ENCODE measurements at regions not wholly inside any gene's neighbourhood (a gene's known extent, or its start where the extent isn't known, plus 50 kb on each side); places are given as distances from the start of the nearest gene placed in this dataset.

DNA sequence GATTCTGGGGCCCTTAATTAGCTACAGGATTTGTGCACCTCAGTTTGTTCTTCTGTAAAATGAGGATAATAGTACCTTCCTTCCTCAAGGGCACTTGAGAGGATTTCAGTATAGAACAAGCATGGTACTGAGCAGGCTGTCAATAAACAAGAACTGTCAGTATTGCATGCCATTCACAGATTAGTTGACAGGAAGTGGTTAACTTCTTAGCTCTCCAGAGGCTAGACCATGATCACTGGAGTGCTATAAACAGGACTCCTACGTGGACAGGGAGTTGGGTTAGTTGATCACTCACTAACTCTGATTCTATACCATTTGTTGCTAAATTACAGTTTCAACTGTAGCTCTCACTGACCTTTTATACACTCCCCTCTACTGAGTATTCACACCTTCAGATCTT, 126.2 kb upstream of the DAB1 start:
- H3K4me3 ChIP-seq (ENCODE audit: control extremely low read depth in 1 of 5, extremely low read depth in 1 of 5, insufficient read depth in 1 of 5, low read depth in 2 of 5, low read length in 4 of 5), result no peak overlapping the region
- TF ChIP-seq, protein P1, sequence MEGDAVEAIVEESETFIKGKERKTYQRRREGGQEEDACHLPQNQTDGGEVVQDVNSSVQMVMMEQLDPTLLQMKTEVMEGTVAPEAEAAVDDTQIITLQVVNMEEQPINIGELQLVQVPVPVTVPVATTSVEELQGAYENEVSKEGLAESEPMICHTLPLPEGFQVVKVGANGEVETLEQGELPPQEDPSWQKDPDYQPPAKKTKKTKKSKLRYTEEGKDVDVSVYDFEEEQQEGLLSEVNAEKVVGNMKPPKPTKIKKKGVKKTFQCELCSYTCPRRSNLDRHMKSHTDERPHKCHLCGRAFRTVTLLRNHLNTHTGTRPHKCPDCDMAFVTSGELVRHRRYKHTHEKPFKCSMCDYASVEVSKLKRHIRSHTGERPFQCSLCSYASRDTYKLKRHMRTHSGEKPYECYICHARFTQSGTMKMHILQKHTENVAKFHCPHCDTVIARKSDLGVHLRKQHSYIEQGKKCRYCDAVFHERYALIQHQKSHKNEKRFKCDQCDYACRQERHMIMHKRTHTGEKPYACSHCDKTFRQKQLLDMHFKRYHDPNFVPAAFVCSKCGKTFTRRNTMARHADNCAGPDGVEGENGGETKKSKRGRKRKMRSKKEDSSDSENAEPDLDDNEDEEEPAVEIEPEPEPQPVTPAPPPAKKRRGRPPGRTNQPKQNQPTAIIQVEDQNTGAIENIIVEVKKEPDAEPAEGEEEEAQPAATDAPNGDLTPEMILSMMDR (IDR thresholded peaks at IDR 0.05), result no peak
- no peak for TF ChIP-seq EZH2 (IDR thresholded peaks at IDR 0.05; ENCODE audit: borderline replicate concordance, insufficient read depth, low read depth, low read length, poor library complexity, severe bottlenecking)

DNA sequence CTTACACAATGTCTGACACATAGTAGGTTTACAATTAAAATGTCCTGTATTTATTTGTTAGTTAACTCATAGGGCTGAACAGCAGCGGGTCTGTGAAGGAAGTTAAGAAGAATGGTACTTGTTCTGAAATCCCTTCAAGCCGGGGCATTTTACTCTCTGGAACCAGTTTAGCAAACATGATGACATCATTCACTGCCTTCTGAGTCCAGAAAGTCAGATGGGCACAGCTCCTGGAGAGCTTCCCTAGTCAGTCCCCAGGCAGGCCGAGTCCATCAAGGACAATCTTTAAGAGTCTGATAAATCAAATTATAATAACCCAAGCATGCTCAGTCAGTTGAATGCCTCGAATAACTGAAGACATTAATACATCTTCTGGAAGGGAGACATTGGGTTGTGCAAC, 125.4 kb upstream of the DAB1 start:
- no peak overlapping the region for H3K4me3 ChIP-seq (ENCODE audit: control extremely low read depth in 1 of 5, extremely low read depth in 1 of 5, insufficient read depth in 1 of 5, low read depth in 2 of 5, low read length in 4 of 5)
- H3K27me3 ChIP-seq (replicated peaks in 1 of 4; ENCODE audit: control extremely low read depth in 1 of 4, control insufficient read depth in 3 of 4, insufficient read depth in 4 of 4, low read length in 3 of 4), result no peaks in the 10 kb centered on the region
- H3K4me2 ChIP-seq (replicated peaks; ENCODE audit: low read depth, low read length, poor library complexity, severe bottlenecking), result no peak overlapping the region
- TF ChIP-seq, protein P1 (IDR thresholded peaks at IDR 0.05), result no peak
- no peak for TF ChIP-seq EZH2 (IDR thresholded peaks at IDR 0.05; ENCODE audit: borderline replicate concordance, insufficient read depth, low read depth, low read length, poor library complexity, severe bottlenecking)
- H4K20me1 ChIP-seq (ENCODE audit: control insufficient read depth, insufficient read depth, low read length, poor library complexity, severe bottlenecking), result no peaks in the 10 kb centered on the region
- POLR2A ChIA-PET, result no interaction called here
- CTCF ChIA-PET, result no interaction called here
- no peaks in the 10 kb centered on the region for H3K9me3 ChIP-seq (ENCODE audit: control extremely low read depth in 1 of 3, control insufficient read depth in 2 of 3, insufficient read depth in 1 of 3, low read length in 2 of 3)
- no peaks in the 10 kb centered on the region for H3K79me2 ChIP-seq (ENCODE audit: control insufficient read depth, insufficient read depth, low read length)
- Mint-ChIP-seq H3K27ac (no peak overlapping the region), H3K27me3 (no peaks in the 10 kb centered on the region), H3K9me3 (ENCODE audit: insufficient read depth) (no peaks in the 10 kb centered on the region), H3K4me1 (no peaks in the 10 kb centered on the region), H3K4me3 (no peak overlapping the region)
- no peak overlapping the region for H3K27ac ChIP-seq (ENCODE audit: low read length in 2 of 2)
- no peak overlapping the region for H2AFZ ChIP-seq (ENCODE audit: insufficient read depth, low read depth, low read length, poor library complexity, severe bottlenecking)
- H3K9ac ChIP-seq (ENCODE audit: low read length), result no peak overlapping the region
- intact Hi-C loops (cut with micrococcal nuclease), result no loop called here
- WGBS (ENCODE audit: insufficient coverage), result no CpG with 5 or more reads among the region's 4 CpGs
- ATAC-seq (ENCODE audit: low read depth) (no peak), DNase-seq (no peak)
- H3K36me3 ChIP-seq (replicated peaks in 1 of 2; ENCODE audit: control extremely low read depth in 1 of 2, control insufficient read depth in 1 of 2, extremely low read depth in 1 of 2, insufficient read depth in 2 of 2, low read length in 1 of 2), result no peaks in the 10 kb centered on the region
- H3K4me1 ChIP-seq (ENCODE audit: control insufficient read depth in 2 of 2, insufficient read depth in 2 of 2, low read length in 2 of 2), result no peaks in the 10 kb centered on the region

More for the DNA sequence above, 126.2 kb upstream of the DAB1 start:
- Histone ChIP-seq H3K4me1 (ENCODE audit: control insufficient read depth in 2 of 2, insufficient read depth in 2 of 2, low read length in 2 of 2) (no peaks in the 10 kb centered on the region), H3K4me2 (replicated peaks; ENCODE audit: low read depth, low read length, poor library complexity, severe bottlenecking) (no peak overlapping the region), H2AFZ (ENCODE audit: insufficient read depth, low read depth, low read length, poor library complexity, severe bottlenecking) (no peak overlapping the region), H3K9ac (ENCODE audit: low read length) (no peak overlapping the region), H3K36me3 (replicated peaks in 1 of 2; ENCODE audit: control extremely low read depth in 1 of 2, control insufficient read depth in 1 of 2, extremely low read depth in 1 of 2, insufficient read depth in 2 of 2, low read length in 1 of 2) (no peaks in the 10 kb centered on the region), H4K20me1 (ENCODE audit: control insufficient read depth, insufficient read depth, low read length, poor library complexity, severe bottlenecking) (no peaks in the 10 kb centered on the region), H3K79me2 (ENCODE audit: control insufficient read depth, insufficient read depth, low read length) (no peaks in the 10 kb centered on the region), H3K9me3 (ENCODE audit: control extremely low read depth in 1 of 3, control insufficient read depth in 2 of 3, insufficient read depth in 1 of 3, low read length in 2 of 3) (no peaks in the 10 kb centered on the region), H3K27me3 (replicated peaks in 1 of 4; ENCODE audit: control extremely low read depth in 1 of 4, control insufficient read depth in 3 of 4, insufficient read depth in 4 of 4, low read length in 3 of 4) (no peaks in the 10 kb centered on the region), H3K27ac (ENCODE audit: low read length in 2 of 2) (no peak overlapping the region)
- 0% methylated on average over 1 of the region's 1 CpG for WGBS (ENCODE audit: insufficient coverage)
- CTCF ChIA-PET, result no interaction called here
- no peak overlapping the region for H3K4me3 Mint-ChIP-seq
- DNase-seq, result no peak
- ATAC-seq (ENCODE audit: low read depth), result no peak
- intact Hi-C loops (cut with micrococcal nuclease), result no loop called here
- H3K4me1 Mint-ChIP-seq, result no peaks in the 10 kb centered on the region
- POLR2A ChIA-PET, result no interaction called here
- H3K9me3 Mint-ChIP-seq (ENCODE audit: insufficient read depth), result no peaks in the 10 kb centered on the region
- H3K27me3 Mint-ChIP-seq, result no peaks in the 10 kb centered on the region
- no peak overlapping the region for H3K27ac Mint-ChIP-seq
